Panc1 (cell line): ENCODE measurements at regions not wholly inside any gene's neighbourhood (a gene's known extent, or its start where the extent isn't known, plus 50 kb on each side); places are given as distances from the start of the nearest gene placed in this dataset.

Source experiments
- ATAC-seq: fragments of 200-7000 bp; cut with Tn5 transposase; 2 replicates; pipeline ENCODE4 v1.9.1; 2020; ENCODE audit warnings: mild to moderate bottlenecking, moderate library complexity
- BruUV-seq: library from RNA; stranded (reverse); fragments of 400-500 nt; replicated peaks from 2 replicates; lab custom pipeline; 2021; lab: Mats Ljungman, UMichigan
- CTCF ChIA-PET: fragments of 300-600 bp; sonication (Branson Sonifier 250); formaldehyde crosslinking; loops from one replicate; lab custom pipeline; 2022; ENCODE audit warnings: antibody characterized with exemption; lab: Charles Lee
- POLR2A ChIA-PET: fragments of 300-600 bp; sonication (Branson Sonifier 250); formaldehyde crosslinking; loops from one replicate; lab custom pipeline; 2022; ENCODE audit warnings: antibody characterized with exemption; lab: Charles Lee
- DNase-seq: peaks from one replicate; pipeline ENCODE4 v3.0.0-alpha.2; 2010; ENCODE audit warnings: low read depth, low spot score
- H3K27ac ChIP-seq: 2 replicates; pipeline ENCODE4 v1.5.1; 2011; ENCODE audit warnings: mild to moderate bottlenecking, low read length, inconsistent platforms
- H3K27me3 ChIP-seq: fragments of 200-500 bp; sonication (Bioruptor generic); 2 replicates; pipeline ENCODE4 v1.6.0; 2014; ENCODE audit warnings: low read length, inconsistent platforms; ENCODE audit not compliant: control insufficient read depth, insufficient read depth
- H3K36me3 ChIP-seq: fragments of 200-500 bp; sonication (Bioruptor generic); 2 replicates; pipeline ENCODE4 v1.5.1; 2014; ENCODE audit warnings: inconsistent platforms, mild to moderate bottlenecking, low read length, moderate library complexity; ENCODE audit not compliant: control insufficient read depth, insufficient read depth
- H3K4me1 ChIP-seq: 2 replicates; pipeline ENCODE4 v1.5.1; 2011; ENCODE audit warnings: inconsistent platforms, mild to moderate bottlenecking, low read length, moderate library complexity; ENCODE audit not compliant: control insufficient read depth, insufficient read depth
- H3K4me3 ChIP-seq, 2 experiments: 2 replicates each; pipeline ENCODE4 v1.5.1; 2011 to 2012; ENCODE audit warnings: low read depth in 2 of 2, low read length in 2 of 2, mild to moderate bottlenecking in 2 of 2, inconsistent platforms in 1 of 2, moderate library complexity in 1 of 2
- H3K9me3 ChIP-seq: fragments of 200-500 bp; sonication (Bioruptor generic); 2 replicates; pipeline ENCODE4 v1.5.1; 2014; ENCODE audit warnings: low read depth, mild to moderate bottlenecking, inconsistent platforms, low read length, moderate library complexity; ENCODE audit not compliant: control insufficient read depth, insufficient read depth
- POLR2AphosphoS5 ChIP-seq: IDR thresholded peaks from 2 replicates; pipeline ENCODE4 v1.6.1; 2012; ENCODE audit warnings: mild to moderate bottlenecking, low read depth, low read length, moderate library complexity
- SIN3A ChIP-seq: IDR thresholded peaks from 2 replicates; pipeline ENCODE4 v1.6.1; 2012; ENCODE audit warnings: low read depth, mild to moderate bottlenecking, low read length, moderate library complexity, borderline replicate concordance; ENCODE audit not compliant: insufficient read depth
- TCF7L2 ChIP-seq: IDR thresholded peaks from 2 replicates; pipeline ENCODE4 v1.6.1; 2011; ENCODE audit warnings: mild to moderate bottlenecking, low read depth, low read length, inconsistent platforms
- in situ Hi-C: cut with HindIII; loops from 2 replicates; pipeline ENCODE4 v1.10.0; 2016; ENCODE audit warnings: low sequenced_read_pairs, low pct_unique_long_range_greater_than_20kb
- intact Hi-C: fragments of 100-400 bp; cut with micrococcal nuclease; formaldehyde crosslinking; loops from one replicate; pipeline ENCODE4 v1.10.0; 2022; ENCODE audit not compliant: unreplicated experiment
- TF ChIP-seq, protein P1 (sequence below): fragments of 450-650 bp; IDR thresholded peaks from 2 replicates; pipeline ENCODE4 v1.5.1; 2017; ENCODE audit warnings: mild to moderate bottlenecking
- TF ChIP-seq, protein P2 (sequence below), 2 experiments: IDR thresholded peaks; 2 replicates each; pipeline ENCODE4 v1.6.1; 2011 to 2012; ENCODE audit warnings: low read depth in 2 of 2, control low read depth in 1 of 2, low read length in 1 of 2, mild to moderate bottlenecking in 1 of 2, moderate library complexity in 1 of 2; ENCODE audit not compliant: insufficient read depth in 1 of 2

DNA sequence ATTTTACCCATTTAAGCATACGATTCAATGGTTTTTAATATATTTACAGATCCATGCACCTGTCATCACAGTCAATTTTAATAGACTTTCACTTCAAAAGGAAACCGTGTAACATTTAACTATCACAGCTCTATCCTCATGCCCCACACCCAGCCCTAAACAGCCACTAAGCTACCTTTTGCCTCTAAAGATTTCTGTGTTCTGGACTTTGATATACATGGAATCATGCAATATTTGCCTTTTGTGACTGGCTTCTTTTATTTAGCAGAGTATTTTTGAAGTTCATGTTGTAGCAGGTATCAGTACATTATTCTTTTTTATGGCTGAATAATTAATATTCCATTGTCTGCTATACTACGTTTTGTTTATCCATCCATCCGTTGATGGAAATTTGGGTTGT is 50.3 kb upstream of the STX16 start:
- DNase-seq: no peak
- Histone ChIP-seq H3K4me3 (no peak overlapping the region), H3K27me3 (no peaks in the 10 kb centered on the region), H3K9me3 (no peaks in the 10 kb centered on the region), H3K36me3 (no peaks in the 10 kb centered on the region), H3K27ac (no peak overlapping the region), H3K4me1 (no peaks in the 10 kb centered on the region)
- ChIA-PET CTCF (no interaction called here), POLR2A (no interaction called here)
- BruUV-seq: no TSS peak
- ATAC-seq: no peak
- in situ Hi-C loops (no loop called here), intact Hi-C loops (no loop called here)
- no peak for TF ChIP-seq TCF7L2
- TF ChIP-seq, protein P1, sequence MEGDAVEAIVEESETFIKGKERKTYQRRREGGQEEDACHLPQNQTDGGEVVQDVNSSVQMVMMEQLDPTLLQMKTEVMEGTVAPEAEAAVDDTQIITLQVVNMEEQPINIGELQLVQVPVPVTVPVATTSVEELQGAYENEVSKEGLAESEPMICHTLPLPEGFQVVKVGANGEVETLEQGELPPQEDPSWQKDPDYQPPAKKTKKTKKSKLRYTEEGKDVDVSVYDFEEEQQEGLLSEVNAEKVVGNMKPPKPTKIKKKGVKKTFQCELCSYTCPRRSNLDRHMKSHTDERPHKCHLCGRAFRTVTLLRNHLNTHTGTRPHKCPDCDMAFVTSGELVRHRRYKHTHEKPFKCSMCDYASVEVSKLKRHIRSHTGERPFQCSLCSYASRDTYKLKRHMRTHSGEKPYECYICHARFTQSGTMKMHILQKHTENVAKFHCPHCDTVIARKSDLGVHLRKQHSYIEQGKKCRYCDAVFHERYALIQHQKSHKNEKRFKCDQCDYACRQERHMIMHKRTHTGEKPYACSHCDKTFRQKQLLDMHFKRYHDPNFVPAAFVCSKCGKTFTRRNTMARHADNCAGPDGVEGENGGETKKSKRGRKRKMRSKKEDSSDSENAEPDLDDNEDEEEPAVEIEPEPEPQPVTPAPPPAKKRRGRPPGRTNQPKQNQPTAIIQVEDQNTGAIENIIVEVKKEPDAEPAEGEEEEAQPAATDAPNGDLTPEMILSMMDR: no peak
- TF ChIP-seq, protein P2, sequence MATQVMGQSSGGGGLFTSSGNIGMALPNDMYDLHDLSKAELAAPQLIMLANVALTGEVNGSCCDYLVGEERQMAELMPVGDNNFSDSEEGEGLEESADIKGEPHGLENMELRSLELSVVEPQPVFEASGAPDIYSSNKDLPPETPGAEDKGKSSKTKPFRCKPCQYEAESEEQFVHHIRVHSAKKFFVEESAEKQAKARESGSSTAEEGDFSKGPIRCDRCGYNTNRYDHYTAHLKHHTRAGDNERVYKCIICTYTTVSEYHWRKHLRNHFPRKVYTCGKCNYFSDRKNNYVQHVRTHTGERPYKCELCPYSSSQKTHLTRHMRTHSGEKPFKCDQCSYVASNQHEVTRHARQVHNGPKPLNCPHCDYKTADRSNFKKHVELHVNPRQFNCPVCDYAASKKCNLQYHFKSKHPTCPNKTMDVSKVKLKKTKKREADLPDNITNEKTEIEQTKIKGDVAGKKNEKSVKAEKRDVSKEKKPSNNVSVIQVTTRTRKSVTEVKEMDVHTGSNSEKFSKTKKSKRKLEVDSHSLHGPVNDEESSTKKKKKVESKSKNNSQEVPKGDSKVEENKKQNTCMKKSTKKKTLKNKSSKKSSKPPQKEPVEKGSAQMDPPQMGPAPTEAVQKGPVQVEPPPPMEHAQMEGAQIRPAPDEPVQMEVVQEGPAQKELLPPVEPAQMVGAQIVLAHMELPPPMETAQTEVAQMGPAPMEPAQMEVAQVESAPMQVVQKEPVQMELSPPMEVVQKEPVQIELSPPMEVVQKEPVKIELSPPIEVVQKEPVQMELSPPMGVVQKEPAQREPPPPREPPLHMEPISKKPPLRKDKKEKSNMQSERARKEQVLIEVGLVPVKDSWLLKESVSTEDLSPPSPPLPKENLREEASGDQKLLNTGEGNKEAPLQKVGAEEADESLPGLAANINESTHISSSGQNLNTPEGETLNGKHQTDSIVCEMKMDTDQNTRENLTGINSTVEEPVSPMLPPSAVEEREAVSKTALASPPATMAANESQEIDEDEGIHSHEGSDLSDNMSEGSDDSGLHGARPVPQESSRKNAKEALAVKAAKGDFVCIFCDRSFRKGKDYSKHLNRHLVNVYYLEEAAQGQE (IDR thresholded peaks at IDR 0.05; ENCODE audit: insufficient read depth in 1 of 2, low read depth in 2 of 2, low read length in 1 of 2): no peak
- TF ChIP-seq SIN3A: no peak
- TF ChIP-seq POLR2AphosphoS5: no peak

- Histone ChIP-seq H3K9me3 (no peaks in the 10 kb centered on the region), H3K27me3 (no peaks in the 10 kb centered on the region), H3K27ac (no peak overlapping the region), H3K4me3 (no peak overlapping the region), H3K4me1 (no peaks in the 10 kb centered on the region), H3K36me3 (no peaks in the 10 kb centered on the region)
- TF ChIP-seq SIN3A: no peak
- TF ChIP-seq, protein P1: no peak
- TF ChIP-seq POLR2AphosphoS5: no peak
- TF ChIP-seq TCF7L2: no peak
- TF ChIP-seq, protein P2 (IDR thresholded peaks at IDR 0.05; ENCODE audit: insufficient read depth in 1 of 2, low read depth in 2 of 2, low read length in 1 of 2): no peak
- DNase-seq (no peak), ATAC-seq (no peak)
- ChIA-PET POLR2A (no interaction called here), CTCF (no interaction called here)
- intact Hi-C loops: no loop called here
- no TSS peak for BruUV-seq
- in situ Hi-C loops: no loop called here
Measured at GRCh38 chr20:58599966-58600365, 51.1 kb upstream of the STX16 start.
